ENCODE measurements at regions not wholly inside any gene's neighbourhood (a gene's known extent, or its start where the extent isn't known, plus 50 kb on each side); places are given as distances from the start of the nearest gene placed in this dataset.
"Not testable (repeated sequence)": the region's sequence is repeated elsewhere in the genome, so short reads cannot be mapped to it uniquely, and the experiment has no call there.

DNA sequence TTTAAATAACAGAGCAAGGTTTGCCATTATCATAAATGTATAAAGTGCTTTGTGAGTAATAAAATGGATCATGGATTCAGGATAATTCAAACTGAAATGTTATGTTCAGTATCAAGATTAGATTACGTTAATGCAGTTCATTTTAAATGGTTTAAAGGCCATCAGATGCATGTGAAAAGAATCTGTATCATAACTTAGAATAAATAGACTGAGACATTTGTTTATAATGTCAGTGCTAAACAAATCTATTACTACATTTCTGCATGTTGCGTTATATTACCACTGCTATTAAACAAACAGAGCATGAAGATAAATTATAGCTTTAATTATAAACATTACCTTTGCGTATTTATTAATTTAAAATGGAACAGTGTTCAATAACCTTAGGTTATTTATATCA, 160.2 kb downstream of the TOX3 start:
- no peak for DNase-seq

DNA sequence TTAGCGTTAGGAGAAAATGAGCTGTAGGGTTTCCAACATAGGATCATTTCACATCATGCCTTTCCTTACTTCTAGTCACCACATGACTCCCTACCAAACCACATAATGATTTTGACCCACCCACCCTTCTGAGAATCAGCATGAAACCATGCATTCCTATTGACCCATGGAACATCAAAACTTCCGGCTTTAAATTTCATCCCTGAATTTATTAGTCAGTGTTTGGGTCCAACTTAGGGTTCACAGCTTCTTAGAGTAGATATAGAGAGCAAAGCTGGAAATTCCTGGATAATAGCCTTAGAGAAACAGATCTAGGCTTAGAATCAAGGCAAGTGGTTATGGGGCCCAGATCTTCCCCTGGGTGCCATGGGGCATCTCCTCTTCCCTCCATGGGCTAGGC, 162.6 kb downstream of the TOX3 start:
- DNase-seq = no peak

DNA sequence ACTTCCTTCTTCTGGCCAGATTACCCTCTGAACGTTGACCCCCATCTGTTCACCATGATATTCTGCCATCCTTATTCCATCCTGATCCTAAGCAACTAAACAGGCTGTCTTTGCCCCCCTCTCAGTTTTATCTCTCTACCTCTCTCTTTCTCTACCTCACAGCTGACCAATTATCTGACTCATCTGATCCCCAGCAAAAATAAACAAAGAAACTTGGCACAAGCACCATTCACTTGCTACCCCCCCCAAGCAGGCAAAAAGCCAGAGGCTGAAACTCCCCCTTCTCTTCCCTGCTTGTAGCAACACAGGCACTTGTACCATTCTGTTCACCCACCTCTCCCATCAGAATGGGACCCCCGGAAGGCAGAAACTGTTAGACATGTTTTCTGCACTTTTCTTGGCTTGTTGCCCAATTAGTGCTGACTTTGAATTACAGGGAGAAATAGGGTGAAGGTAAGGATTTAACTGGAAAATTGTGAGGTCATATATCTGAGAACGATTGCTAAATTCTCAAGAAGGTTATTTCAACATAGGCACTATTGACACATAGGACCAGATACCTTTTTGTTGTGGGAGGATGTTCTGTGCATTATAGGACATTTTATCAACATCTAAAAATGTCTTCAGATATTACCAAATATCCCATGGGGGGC, 163.2 kb downstream of the TOX3 start:
- no peak for DNase-seq

DNA sequence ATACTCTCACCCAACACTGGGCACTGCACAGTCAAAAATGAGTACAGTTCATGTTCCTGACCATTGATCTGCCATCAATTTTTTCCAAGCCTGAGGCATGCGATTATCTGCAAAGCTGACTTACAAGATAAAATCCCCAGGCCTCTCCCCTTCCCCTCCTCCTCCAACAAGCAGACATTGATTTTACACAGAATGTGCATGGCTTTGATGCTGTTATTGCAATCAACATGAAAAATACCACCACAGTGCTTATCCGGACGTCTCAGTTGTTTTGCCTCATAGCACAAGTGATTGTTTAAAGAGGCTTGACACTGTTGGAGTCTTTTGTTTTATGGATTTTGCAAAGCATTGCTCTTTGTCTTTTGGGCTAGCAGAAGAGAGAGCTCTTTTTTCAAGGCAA, 163.8 kb downstream of the TOX3 start:
- no peak for DNase-seq

DNA sequence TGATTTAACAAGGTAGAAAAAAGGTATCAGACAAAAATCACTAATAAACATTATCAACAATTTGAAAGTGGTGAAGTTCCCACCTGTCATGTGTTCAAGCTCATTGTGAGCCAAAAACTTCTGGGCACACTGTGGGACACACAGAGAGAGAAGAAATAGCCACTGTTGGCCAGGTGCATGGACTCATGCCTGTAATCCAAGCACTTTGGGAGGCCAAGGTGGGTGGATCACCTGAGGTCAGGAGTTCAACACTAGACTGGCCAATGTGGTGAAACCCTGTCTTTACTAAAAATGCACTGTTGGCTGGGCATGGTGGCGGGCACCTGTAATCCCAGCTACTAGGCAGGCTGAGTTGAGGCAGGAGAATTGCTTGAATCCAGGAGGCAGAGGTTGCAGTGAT, 167.4 kb downstream of the TOX3 start:
- no peak for DNase-seq

DNA sequence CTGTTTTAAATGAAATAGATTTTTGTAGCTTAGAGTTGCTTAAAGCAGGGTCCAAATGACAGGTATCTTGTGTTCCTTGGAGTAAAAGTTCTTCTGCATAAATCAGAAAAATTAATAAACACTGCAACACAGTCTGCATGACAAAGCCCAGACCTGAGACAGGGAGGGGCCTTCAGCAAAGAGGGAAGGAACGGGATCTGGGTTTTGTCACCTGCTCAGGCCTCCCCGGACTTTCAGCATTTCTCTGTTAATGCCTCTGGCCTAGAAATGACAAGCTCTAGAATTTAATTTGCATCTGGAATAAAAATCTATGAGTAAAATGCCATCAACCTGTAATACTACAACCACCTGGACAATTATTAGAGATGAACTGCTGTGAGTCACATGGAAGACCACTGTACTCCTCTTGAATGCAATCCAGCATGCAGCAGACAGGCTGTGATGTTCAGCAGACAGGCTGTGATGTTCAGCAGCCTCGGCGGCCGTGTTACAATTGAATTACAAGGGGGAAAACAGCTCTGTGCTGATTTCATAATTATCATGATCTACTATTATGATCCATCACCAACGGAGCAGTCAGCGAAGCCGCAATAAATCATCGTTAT, 170.2 kb downstream of the TOX3 start:
- no peak for DNase-seq

DNA sequence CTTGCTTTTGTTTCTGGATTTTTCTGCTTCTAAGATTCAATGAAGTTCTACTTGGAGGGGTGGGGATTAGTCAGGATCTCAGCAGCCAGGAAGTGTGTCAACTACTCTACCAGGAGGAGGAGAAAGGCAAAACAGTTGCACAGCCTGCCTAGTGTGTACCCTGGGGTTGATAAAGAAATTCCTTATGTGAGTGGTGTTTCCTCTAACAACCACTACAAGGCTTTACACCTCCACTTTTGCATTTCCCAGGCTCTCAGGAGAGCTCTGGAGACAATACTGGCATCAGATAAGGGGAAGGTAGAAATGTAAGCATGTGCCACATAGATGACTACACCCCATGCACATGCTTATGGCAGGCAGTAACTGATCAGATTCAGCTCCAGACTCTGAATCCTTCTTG, 174.6 kb downstream of the TOX3 start:
- DNase-seq = no peak

DNA sequence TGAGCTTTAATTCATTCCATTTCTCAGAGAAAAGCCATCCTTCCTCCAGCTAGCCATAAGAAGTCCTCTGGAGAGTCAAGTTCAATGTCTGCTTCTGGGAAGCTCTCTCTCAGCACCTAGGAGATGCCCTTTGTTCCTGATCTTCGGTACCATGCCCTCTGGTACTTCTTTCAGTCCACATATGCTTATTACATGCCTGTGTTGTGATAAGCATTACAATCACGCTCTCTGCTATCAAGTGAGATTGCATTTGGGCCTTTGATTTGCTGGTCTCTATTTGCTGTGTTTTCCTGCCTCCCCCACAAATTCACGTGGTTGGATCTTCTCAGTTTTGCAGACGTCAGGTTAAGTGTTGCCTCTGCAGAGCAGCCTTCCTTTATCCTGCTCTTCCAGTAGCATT, 178.1 kb downstream of the TOX3 start:
- DNase-seq = no peak

DNA sequence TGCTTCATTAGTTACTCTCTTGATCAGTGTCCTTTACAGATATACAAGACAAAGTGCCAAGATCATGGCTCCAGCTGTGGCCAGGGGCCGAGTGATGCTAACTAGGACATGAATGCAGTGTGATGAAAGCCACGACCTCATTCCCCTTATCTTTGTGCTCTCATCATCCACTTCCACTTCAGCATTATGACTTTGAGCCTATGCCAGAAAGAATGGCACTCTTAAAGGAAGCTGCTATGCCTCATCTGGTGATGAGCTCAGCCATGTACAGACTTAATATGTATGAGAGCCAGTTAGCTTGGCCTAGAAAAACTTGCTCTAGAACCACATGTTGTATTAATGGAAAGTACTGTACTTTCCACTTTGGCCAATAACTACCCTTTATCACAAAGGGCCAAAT, 179.1 kb downstream of the TOX3 start:
- no peak for DNase-seq

DNA sequence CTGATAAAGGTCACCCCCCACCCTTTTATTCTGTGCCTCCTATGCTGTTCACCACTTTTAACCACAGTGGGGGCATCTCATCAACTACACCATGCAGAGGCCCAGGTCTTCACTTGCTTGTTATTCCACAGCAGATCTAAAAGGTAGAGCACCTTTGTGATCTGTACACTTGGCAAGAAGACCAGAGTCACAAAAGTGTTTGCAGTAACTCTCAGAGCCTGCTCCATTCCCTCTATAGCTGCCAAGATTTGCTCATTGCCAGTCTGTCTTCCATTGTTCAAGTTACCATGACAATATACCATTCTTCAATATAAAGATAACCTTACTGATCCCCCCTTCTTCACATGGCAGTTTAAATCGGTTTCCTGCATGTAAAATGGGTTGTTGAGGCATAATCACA, 180.0 kb downstream of the TOX3 start:
- DNase-seq = no peak

DNA sequence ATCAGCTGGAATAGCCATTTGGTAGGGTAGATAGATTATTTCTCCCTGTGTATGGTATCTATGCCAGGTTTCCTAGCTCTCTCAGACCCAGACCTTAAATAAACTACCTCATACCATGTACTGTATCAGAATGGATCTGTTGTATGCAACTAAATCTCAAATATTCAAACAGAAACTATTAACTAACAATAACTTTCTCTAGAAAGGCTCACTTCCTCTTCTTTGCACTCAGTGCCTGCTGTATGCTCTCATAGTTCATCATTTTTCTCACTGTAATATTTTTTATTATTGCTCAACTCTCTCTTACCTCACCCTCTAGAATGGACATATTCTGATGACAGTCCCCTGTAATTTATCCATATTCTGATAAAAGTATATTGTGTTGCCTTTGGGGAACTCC, 182.4 kb downstream of the TOX3 start:
- DNase-seq = no peak

DNA sequence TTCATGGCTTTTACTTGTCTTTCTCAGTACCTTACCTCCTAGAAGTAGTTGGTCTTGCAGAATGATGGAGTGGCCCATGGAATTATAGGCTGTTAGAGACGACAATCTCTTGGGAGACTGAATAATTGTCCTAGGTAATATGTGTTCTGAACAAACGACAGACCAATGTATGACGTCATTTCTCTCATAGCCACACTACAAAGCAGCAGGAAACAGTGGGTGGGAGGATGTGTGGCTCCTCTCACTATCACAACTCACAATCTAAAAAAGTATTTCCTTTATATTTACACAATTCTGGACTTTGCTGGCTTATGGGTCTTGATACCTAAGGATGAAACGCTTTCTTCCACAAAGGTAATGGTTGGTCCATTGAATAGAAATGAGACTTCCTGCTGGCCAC, 183.9 kb downstream of the TOX3 start:
- no peak for DNase-seq

DNA sequence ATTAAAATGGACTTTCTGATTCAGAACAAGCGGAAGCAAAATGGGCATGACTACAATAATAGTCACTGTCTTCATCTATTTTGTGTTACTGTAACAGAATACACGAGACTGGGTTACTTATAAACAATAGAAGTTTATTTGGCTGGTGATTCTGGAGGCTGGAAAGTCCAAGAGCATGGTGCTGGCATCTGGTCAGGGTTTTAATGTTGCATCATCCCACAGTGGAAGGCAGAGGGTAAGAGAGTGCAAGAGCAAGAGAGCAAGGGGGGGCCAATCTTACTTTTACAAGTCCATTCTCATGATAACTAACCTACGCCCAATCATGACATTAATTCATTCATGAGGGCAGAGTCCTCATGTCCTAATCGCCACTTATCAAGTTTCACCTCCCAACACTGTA, 189.2 kb downstream of the TOX3 start:
- DNase-seq = no peak

DNA sequence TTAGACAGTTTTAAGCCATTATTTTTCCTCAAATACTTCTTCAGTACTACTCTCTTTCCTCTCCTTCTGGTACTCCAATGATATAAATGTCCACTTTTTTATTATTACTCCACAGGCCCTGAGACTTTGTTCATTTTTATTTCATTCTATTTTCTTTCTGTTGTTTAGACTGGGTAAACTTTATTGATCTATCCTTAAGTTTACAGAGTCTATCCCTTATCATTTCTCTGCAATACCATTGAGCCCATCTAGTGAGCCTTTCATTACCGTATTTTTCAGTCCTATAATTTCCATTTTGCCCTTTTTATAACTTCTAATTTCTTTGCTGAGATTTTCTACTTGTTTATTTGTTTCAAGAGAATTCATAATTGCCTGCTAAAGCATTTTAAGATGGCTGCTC, 193.7 kb downstream of the TOX3 start:
- no peak for DNase-seq

DNA sequence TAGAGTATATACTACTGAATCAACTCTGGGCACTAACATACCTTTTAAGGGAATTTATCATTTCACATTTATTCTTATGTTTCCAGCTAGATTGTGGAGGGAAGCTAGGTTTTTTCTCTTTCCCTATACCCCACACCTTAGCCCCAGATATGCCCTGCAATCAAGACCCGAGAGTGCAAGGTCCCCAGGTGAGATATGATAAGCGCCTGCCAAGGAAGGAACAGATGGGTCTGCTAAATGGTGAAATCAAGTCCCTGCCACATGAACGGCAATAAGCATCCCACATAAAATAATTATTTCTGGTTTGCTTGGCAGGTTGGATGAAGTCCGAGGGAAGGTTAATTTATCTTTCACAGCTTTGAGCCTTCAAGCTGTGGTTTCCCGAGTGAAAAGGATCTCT, 195.5 kb downstream of the TOX3 start:
- no peak for DNase-seq

DNA sequence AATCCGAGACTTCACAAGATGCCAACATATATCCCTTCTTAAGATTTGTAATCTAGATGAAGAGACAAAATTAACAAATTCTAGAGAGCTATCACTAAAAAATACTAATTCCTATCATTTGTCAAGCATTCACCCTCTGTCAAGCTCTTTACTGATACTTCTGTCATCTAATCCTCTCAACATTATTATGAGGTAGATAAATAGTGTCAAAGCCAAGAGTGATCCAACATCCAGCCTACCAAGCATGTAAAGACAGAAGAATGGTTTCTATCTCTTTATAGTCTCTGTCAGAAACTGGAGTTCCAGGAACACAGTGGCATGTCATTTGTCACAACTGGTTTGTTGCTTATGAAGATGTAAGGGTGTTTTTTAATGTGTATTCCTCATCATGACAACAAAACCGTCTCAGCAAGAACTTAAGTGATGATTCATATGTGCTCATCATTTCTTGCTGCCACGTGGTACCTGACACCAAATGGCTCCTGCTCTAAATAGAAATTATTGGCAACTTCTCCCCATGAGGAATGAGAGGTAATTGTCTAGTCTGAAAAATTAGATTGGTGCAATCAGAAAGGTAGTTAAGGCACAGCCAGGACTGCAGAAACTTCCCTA, 196.8 kb downstream of the TOX3 start:
- no peak for DNase-seq

DNA sequence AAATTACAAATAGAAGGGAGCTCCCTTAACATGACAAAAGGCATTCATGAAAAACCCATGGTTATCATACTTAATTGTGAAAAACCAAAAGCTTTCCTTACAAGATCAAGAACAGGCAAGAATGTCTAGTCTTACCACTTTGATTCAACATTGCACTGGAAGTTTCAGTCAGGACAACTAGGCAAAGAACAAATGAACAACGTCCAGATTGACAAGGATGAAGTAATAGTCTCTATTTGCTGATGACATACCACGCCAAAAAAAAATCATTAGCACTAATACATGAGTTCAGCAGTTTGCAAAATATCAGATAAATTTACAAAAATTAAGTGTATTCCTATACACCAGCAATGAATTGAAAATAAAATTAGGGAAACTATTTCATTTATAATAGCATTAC, 200.2 kb downstream of the TOX3 start:
- no peak for DNase-seq

DNA sequence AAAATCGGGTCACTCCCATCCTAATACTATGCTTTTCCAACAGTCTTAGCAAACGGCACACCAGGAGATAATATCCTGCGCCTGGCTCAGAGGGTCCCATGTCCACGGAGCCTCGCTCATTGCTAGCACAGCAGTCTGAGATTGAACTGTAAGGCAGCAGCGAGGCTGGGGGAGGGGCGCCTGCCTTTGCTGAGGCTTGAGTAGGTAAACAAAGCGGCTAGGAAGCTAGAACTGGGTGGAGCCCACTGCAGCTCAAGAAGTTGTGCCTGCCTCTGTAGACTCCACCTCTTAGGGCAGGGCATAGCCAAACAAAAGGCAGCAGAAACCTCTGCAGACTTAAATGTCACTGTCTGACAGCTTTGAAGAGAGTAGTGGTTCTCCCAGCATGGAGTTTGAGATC, 213.3 kb downstream of the TOX3 start:
- DNase-seq = not testable (repeated sequence)

DNA sequence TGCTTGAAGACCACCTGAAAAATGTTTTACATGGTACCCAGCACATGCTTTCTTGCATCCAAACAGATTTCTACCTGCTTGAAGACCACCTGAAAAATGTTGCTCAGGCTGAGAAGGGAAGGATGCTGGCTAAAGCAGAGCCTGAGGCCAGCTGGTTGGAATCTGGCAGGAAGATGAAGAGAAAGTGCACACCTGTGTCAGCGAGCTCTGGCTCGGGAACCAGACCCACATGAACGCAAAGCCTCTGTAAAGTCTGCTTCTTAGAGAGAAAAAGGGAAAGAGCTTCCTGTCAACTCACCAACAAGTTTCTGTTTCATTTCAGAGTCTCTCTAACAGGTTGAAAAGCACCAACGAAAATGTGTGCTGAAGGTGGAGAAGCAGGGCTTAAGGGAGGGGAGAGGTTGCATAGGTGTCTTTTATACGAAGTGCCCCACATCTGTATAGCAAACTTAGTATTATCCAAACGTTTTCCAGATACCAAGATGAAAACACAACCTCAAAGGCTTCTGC, 226.0 kb downstream of the TOX3 start:
- no peak for DNase-seq

DNA sequence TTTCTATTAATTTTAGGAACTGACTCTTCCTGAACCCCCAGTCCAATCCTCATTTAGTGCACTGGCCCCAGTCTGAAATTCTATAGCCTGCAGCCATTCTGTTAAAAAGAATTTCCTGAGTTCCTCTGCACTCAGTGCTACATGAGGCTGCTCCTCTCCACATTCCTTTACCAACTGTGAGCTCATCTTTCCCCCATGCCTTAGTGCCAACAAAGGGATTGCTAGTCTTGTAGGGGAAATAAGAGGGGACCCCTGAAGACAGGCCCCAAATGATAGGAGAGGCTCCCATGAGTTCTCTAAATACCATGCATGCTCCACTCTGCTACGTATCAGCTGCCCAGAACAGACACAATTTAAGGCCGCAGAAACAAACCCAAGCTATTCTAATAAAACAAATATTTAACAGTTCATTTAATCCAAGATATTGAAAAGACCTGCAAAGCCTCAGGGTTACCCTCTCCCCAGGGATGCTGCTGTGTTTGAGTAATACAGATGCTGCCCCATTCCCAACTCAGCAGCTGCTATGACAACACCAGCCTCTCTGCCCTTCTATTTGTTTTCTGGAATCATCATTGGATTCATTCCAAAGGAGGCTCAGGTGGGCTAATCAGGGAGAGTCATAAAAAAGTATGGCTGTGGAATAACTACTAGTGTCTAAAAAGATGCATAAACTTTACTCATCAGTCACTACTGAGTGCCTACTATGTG, 228.5 kb downstream of the TOX3 start:
- no peak for DNase-seq

DNA sequence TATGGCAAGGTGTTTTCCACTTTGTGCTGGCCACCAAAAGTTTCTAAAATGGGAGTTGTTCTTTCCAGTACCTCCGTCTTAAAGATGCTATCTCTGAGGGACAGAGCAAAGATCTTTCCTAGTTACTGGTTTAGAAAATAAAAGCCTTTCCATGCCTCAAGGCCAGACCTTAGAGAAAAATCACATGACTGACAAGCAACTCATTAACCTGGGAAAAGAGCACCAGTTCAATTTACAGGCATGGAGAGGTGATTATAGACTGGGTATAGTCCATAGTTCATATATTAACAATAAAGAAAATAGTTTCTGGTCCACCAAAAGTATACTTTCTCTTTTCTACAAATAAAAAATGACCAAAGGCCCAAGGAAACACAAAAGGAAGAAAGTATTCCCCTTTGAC, 230.7 kb downstream of the TOX3 start:
- no peak for DNase-seq

DNA sequence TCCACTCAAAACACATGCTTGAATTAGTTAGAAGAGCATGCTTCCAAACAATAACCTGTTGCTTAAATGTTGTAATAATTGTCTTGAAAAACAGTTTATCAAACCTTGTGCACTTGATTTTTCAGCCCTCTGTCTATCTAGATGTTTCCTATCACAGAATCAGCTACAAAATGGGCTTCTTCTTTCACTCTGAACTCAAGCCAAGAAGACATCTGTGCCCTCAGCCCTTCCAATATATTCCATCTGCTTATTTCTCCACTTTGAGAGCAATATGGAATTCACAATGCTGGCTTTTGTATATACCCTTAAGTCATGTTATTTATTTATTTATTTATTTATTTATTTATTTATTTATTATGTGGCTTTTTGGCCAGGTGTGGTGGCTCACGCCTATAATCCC, 234.2 kb downstream of the TOX3 start:
- DNase-seq = no peak

DNA sequence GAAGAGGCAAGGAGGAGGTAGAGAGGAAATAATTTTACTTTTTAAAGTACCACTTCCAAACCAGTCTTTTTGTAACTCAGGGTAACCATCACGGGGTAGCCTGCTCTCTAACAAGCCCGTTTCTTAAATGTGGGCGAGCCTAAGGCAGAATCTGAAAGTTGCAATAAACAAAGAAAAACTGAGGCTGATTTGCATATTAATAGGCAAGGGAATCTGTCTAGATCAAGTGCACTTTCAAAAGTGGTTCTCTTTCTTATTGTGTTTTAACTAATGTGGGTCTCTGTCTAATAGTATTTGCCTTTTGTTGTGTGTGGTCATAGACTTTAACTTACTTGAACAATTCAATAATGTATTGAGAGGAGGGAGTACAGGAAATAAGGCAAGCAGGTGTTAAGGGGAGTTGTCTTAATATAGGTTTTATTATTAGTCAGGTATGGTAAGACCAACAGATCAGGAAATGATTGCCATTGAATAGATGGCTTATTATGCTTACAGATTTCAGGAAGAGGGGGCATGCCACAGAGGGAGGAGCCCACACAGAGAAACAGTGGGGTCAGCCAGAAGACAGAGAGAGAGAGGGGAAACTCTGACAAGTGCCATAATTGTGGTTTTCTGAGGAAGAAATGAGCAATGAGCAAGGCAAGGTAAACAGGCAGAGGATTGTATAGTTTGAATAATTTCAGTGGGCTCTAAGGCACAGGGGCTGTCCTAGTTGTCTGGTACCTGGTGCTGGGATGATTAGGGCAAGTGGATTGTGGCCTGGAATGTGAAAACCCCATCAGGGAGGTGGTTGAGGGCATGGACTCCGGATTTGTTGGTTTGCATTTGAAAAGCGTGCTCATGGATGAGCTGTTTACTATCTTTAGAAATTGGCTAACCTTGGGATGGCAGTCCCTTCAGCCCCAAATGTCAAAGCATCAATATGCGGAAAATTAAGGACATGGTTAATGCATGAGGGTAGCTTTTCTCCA, 237.2 kb downstream of the TOX3 start:
- no peak for DNase-seq

Data from CD4-positive, alpha-beta T cell treated with Interferon gamma for 1 hour (primary cell).